ENCODE measurements at regions not wholly inside any gene's neighbourhood (a gene's known extent, or its start where the extent isn't known, plus 50 kb on each side); places are given as distances from the start of the nearest gene placed in this dataset.

- no peak overlapping the region for H3K27ac ChIP-seq
- TF ChIP-seq, protein P1, sequence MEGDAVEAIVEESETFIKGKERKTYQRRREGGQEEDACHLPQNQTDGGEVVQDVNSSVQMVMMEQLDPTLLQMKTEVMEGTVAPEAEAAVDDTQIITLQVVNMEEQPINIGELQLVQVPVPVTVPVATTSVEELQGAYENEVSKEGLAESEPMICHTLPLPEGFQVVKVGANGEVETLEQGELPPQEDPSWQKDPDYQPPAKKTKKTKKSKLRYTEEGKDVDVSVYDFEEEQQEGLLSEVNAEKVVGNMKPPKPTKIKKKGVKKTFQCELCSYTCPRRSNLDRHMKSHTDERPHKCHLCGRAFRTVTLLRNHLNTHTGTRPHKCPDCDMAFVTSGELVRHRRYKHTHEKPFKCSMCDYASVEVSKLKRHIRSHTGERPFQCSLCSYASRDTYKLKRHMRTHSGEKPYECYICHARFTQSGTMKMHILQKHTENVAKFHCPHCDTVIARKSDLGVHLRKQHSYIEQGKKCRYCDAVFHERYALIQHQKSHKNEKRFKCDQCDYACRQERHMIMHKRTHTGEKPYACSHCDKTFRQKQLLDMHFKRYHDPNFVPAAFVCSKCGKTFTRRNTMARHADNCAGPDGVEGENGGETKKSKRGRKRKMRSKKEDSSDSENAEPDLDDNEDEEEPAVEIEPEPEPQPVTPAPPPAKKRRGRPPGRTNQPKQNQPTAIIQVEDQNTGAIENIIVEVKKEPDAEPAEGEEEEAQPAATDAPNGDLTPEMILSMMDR (IDR thresholded peaks at IDR 0.05) = no peak
- ATAC-seq (ENCODE audit: insufficient number of reproducible peaks, low FRiP score, low read depth) (no peak), DNase-seq (ENCODE audit: low spot score) (no peak)
- H3K27me3 ChIP-seq (replicated peaks; ENCODE audit: insufficient read depth) = no peaks in the 10 kb centered on the region
- H3K4me1 ChIP-seq (ENCODE audit: control insufficient read depth in 1 of 2, low read depth in 2 of 2) = no peaks in the 10 kb centered on the region
- H3K36me3 ChIP-seq = no peaks in the 10 kb centered on the region
- no peaks in the 10 kb centered on the region for H3K9me3 ChIP-seq
- H3K4me3 ChIP-seq = no peak overlapping the region
Measured at GRCh38 chr13:78286748-78287147, 316.6 kb downstream of the POU4F1 start.

DNA sequence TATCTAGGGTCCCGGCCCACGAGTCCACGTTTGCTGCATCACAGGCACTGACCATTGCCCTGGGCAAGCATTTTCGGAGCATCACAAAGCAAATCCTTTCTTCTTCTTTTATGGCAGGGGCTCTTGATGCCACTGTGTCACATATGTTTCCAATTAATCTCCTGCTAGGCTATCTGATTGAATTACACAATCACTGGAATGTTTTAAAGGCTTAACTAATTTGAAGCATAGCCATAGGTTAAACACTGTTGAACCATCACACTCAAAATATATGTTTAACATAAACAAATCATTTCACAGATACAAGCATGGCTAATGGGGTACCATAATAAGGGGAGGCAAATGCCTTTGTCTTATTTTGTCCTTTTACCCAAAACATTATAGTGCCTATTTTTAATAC is 338.3 kb downstream of the POU4F1 start:
- ATAC-seq (ENCODE audit: insufficient number of reproducible peaks, low FRiP score, low read depth) (no peak), DNase-seq (ENCODE audit: low spot score) (no peak)
- Histone ChIP-seq H3K36me3 (no peaks in the 10 kb centered on the region), H3K4me3 (no peak overlapping the region), H3K9me3 (no peaks in the 10 kb centered on the region), H3K27me3 (replicated peaks; ENCODE audit: insufficient read depth) (no peaks in the 10 kb centered on the region), H3K4me1 (ENCODE audit: control insufficient read depth in 1 of 2, low read depth in 2 of 2) (no peaks in the 10 kb centered on the region), H3K27ac (no peak overlapping the region)
- TF ChIP-seq, protein P1 (IDR thresholded peaks at IDR 0.05) = no peak

DNA sequence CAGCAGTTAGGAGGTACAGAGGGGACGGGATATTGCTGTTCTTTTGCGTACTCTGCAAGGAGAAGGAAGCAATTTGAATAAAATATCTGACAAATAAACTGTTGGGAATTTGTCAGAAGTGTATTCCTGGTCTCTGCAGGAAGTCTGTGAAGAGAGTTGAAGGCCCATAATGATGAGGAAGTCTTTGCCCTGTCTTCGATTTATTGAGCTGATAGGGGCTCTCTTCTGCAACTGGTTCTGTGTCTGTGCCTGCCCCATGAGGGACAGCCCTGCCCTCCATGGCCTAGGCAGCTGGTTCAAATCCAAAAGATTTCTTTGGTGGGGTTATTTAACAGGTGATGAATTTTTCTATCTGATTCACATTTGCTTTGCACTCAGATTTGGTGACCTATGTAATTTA is 339.7 kb upstream of the EDNRB start:
- no peak overlapping the region for H3K27ac ChIP-seq
- TF ChIP-seq, protein P1 (IDR thresholded peaks at IDR 0.05) = no peak
- no peaks in the 10 kb centered on the region for H3K4me1 ChIP-seq (ENCODE audit: control insufficient read depth in 1 of 2, low read depth in 2 of 2)
- ATAC-seq (ENCODE audit: insufficient number of reproducible peaks, low FRiP score, low read depth) = no peak
- H3K27me3 ChIP-seq (replicated peaks; ENCODE audit: insufficient read depth) = no peaks in the 10 kb centered on the region
- H3K9me3 ChIP-seq = no peaks in the 10 kb centered on the region
- no peak overlapping the region for H3K4me3 ChIP-seq
- H3K36me3 ChIP-seq = no peaks in the 10 kb centered on the region
- DNase-seq (ENCODE audit: low spot score) = no peak

- no peak for DNase-seq (ENCODE audit: low spot score)
- no peaks in the 10 kb centered on the region for H3K4me1 ChIP-seq (ENCODE audit: control insufficient read depth in 1 of 2, low read depth in 2 of 2)
Measured at GRCh38 chr13:78256484-78256883, 337.9 kb upstream of the EDNRB start.

GRCh38 chr13:78254113-78254512 is 335.5 kb upstream of the EDNRB start:
- ATAC-seq (ENCODE audit: insufficient number of reproducible peaks, low FRiP score, low read depth) (no peak), DNase-seq (ENCODE audit: low spot score) (no peak)
- Histone ChIP-seq H3K27ac (no peak overlapping the region), H3K4me1 (ENCODE audit: control insufficient read depth in 1 of 2, low read depth in 2 of 2) (no peaks in the 10 kb centered on the region), H3K36me3 (no peaks in the 10 kb centered on the region), H3K4me3 (no peak overlapping the region), H3K9me3 (no peaks in the 10 kb centered on the region), H3K27me3 (replicated peaks; ENCODE audit: insufficient read depth) (no peaks in the 10 kb centered on the region)
- TF ChIP-seq, protein P1 (IDR thresholded peaks at IDR 0.05) = no peak

More at GRCh38 chr13:78256484-78256883, 337.9 kb upstream of the EDNRB start:
- H3K9me3 ChIP-seq = no peaks in the 10 kb centered on the region
- H3K4me3 ChIP-seq = no peak overlapping the region
- no peaks in the 10 kb centered on the region for H3K27me3 ChIP-seq (replicated peaks; ENCODE audit: insufficient read depth)
- no peaks in the 10 kb centered on the region for H3K36me3 ChIP-seq
- no peak for ATAC-seq (ENCODE audit: insufficient number of reproducible peaks, low FRiP score, low read depth)
- TF ChIP-seq, protein P1 (IDR thresholded peaks at IDR 0.05) = no peak
- H3K27ac ChIP-seq = no peak overlapping the region
